Skin epidermis (tissue), 12 donors: ENCODE measurements at regions not wholly inside any gene's neighbourhood (a gene's known extent, or its start where the extent isn't known, plus 50 kb on each side); places are given as distances from the start of the nearest gene placed in this dataset.
A peak's percentile ranks its signal among the peaks of the same experiment; 100 is the strongest.

Source experiments
- H3K27ac ChIP-seq, 21 experiments: fragments of 200-600 bp; sonication (generic) in 11 of 21; one replicate each; pipeline ENCODE4 v1.5.0; 2020; ENCODE audit warnings: mild to moderate bottlenecking in 3 of 21, inconsistent platforms in 2 of 21, moderate library complexity in 2 of 21
- H3K4me3 ChIP-seq, 7 experiments: fragments of 200-600 bp; sonication (generic) in 2 of 7; one replicate each; pipeline ENCODE4 v1.5.0; 2020; ENCODE audit warnings: inconsistent platforms in 2 of 7, mild to moderate bottlenecking in 2 of 7, moderate library complexity in 1 of 7

DNA sequence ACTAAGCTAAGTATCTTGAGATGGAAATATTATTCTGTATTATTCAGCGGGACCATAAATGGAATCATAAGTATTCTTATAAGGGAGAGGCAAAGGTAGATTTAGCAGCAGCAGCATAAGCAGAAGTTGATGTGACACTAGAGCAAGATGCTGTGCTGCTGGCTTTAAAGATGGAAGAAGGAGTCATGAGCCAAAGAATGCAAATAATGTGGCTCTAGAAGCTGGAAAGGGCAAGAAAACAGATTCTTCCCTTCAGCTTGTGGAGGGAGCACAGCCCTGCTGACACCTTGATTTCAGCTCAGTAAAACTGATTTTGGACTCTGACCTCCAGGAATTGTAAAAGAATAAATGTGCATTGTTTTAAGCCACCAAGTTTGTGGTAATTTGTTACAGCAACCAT lies 144.2 kb upstream of the ANKRD28 start:
- Histone ChIP-seq H3K4me3 (no peak overlapping the region), H3K27ac (no peak overlapping the region)

DNA sequence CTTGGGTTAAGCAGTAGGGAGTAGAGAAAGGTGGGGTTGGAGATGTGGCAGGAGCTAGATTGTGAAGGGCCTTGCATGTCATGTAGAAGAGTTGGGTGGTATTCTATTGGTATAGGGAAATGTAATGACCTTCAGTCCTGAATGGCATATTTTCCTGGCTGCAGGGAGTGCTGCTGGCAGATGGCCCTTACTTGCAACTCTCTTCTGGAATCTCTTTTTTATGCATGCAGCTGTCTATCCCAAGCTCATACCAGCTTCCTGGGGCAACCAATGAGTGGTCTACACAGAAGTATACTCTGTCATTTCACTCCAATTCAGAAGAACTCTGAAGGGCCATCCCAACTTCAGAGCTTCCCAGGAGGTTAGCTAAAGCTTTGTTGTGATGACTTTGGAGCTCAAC lies 144.7 kb upstream of the ANKRD28 start:
- no peak overlapping the region for H3K27ac ChIP-seq
- H3K4me3 ChIP-seq = no peak overlapping the region

DNA sequence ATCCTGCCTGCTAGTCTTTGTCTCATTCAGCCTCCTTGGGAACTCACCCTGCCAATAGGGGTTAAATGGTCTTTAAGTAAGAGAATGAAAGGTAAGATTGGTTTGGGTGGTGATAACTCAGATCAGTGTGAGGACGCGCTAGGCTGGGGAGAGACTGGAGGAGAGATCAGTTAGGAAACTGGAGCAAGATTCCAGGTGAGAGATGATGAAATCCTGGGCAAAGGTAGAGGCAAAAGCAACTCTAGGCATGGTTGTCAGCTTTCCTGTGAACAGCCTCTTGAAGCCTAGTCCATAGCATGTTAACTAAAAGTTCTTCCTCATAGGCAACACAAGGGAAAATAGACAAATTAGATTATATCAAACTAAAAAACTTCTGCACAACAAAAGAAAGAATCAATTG lies 145.2 kb upstream of the ANKRD28 start:
- no peak overlapping the region for H3K4me3 ChIP-seq

DNA sequence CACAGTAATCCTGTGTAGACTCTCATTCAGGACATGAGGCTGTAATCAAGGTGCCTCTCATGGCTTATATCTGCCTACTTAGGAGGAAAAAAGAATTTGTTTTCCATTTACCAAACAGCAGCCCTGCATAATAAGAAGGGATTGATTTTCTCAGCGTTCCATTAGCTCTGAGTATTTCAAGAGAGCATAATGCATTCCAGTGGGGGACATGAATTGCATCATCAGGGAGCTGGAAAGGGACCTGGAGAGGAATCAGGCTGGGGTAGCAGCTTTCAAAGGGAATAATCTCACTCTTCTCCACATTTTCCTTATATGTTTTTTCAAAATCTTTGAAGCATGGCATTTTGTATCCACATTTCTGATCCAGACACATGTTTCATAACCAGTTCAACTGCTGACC lies 150.6 kb upstream of the ANKRD28 start:
- no peak overlapping the region for H3K4me3 ChIP-seq
- H3K27ac ChIP-seq = no peak overlapping the region

More for the DNA sequence above, 145.2 kb upstream of the ANKRD28 start:
- H3K27ac ChIP-seq = no peak overlapping the region

DNA sequence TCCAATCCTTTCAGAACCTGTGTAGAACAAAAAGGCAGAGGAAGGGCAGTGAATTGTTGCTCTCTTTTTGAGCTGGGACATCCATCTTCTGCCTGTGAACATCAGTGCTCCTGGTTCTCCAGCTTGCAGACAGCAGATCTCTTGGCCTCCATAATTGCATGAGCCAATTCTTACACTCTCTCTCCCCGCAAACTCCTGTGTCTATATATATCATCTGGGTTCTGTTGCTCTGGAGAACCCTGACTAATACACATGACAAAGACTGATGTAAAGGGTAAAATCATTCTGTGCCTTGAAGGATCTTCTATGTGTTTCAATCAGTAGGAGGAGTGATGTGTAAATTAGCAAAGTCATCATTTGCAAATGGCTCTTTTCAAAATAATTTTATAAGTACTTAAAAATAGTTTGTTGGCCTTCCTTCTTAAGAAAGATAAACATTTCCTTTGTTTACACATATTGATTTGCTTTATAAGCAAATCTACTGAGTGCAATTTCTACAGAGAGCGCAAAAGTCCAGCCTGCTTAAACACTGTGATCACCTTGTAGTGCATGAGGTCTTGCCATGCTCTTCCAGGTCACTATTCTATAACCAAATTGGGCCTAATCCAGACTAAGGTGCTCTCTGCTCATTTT lies 154.9 kb upstream of the ANKRD28 start:
- H3K27ac ChIP-seq = no peak overlapping the region
- no peak overlapping the region for H3K4me3 ChIP-seq

DNA sequence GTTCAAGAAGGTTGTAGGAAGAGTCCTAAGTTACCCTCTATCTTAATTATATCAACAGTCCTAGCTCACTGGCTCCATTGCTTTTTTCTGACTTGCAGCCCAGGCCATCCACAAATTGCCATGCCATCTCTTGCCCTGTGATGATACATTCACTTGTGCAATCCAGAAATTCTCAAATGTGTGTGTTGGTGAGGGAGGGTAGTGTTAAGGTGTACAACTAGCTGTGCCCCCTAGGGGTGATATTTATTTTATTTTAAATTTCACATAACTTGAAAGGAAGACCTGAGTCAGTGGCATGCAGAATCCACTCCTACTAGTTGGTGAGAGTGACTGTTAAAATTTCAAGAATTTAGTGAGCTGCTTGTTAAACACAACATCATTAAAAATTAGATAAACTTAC lies 156.1 kb upstream of the ANKRD28 start:
- Histone ChIP-seq H3K27ac (no peak overlapping the region), H3K4me3 (no peak overlapping the region)

DNA sequence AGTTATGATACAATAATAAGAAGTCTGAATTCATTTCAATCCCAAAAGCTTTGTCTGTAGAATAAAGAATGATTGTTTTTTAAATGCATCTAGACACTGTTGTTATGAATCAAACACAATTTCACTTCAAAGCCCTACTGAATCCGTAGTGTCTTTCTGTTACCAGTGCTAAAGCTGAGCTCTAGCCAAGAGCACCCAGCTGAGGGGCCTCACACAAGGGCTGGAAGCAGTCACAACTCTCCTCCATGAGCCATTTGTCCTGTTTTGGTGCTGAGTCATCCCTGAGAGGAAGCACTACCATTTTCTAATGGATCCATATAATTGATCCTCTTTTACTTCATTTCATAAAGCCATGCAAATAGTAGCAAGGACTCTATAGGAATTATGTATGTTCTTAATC lies 158.2 kb upstream of the ANKRD28 start:
- Histone ChIP-seq H3K4me3 (no peak overlapping the region), H3K27ac (no peak overlapping the region)

DNA sequence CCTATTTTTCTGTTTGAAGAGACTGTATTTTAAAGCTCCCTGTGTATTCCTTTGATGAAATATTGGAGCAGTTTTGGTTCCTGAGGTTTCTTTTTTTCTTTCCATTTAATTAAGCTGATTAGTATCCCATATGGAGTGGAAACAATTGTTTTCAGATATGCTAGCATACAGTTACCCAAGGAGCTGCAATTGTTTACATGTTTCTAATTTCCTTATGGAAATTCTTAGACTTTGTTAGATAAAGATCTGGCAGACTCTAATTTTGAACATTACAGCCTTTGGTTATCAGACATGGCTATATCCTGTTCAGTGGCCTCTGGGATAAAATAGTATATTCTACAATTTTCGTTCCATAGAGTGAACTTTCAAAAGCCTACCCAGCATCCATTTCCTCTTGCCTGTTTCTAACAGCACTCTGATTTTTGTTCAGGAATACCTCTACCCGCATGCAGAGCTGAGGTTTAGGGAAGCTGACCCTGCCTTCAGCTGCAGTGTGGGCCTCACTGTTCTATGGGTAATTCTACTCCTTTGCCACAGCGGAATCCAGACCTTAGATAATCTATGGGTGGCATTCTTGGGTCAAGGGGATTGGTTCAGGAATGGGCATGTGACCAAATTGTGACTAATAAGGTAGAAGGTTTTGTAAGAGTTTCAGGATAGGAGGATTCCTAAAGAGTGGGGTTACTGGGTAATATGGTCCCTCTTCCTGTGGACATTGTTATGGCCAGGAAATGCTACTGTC lies 161.1 kb upstream of the ANKRD28 start:
- no peak overlapping the region for H3K27ac ChIP-seq
- no peak overlapping the region for H3K4me3 ChIP-seq

DNA sequence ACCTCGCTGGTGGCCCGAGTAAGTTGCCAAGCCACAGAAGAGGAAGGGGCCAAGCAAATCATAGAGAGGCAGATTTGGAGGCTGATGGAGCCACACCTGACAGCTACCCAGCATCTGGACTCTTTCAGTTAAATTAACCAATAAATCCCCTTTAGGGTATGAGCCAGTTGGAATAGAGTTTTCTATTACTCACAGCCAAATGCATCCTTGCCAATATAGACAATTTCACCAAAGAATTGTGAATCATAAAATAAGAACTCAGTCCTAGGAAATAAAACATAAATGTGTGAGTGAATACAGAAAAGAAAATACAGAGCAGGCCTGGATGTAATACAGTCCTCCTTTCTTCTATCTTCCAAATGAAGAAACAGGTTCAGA lies 161.6 kb upstream of the ANKRD28 start:
- Histone ChIP-seq H3K4me3 (no peak overlapping the region), H3K27ac (no peak overlapping the region)

DNA sequence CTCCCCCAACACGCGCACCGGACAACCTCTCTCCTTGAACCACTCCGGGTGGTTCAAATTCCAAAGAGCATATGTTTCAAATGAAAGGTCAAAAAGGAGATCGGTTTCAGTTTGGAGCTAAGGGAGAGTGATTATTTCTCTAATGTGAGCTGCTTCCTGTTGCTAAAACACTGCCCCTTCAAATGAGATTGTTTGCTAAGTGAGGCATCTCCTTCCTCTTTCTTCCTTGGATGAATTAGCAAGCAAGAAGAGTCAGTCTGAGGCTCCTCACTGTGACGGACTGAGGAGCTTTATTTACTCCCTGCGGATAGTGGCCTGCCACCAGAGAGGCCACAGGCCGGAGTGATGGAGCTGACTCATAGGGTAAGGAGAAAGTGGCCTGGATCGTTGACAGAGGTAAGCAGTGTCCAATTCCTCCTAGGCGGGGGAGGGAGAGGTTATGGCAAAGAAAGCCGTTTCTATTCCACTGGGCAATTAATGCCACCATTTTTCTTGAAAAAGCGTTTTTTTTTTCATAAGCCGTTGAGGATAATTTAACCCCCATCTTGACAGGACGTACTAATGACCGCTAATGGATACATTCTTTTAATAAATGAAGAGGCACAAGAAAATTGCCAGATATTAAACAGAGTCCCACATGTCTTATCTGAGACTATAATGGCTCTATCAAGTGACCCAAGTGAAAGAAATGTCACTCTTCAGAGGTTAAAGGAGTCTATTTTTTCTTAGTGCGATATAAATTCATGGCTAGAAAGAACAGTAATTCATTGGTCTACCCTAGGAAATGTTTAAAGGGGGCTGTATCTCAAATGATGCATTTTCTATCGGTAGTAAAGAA lies 167.0 kb upstream of the ANKRD28 start:
- H3K27ac ChIP-seq = peak overlapping the region in 7 of 21 experiments; percentile 1 to 43 (median 15)
- H3K4me3 ChIP-seq = no peak overlapping the region

DNA sequence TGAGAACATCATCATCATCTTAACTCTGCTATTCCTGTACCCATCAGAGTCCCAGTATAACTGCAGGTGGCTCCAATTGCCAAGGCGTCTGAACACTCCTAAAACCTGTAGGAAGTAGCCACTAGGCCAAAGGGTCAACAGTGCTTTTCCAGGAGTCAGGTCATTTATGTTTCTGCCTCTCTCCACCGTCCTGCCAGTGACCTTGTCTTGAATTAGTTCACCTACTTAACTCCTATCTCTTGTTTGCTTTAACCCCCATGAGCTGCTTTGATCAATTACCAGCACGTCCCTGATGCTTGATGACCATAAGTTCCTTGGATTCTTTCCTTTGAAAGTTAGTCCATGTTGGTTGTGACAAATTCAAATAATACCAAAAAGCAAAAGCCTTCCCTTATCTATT lies 169.8 kb upstream of the ANKRD28 start:
- H3K27ac ChIP-seq = no peak overlapping the region

DNA sequence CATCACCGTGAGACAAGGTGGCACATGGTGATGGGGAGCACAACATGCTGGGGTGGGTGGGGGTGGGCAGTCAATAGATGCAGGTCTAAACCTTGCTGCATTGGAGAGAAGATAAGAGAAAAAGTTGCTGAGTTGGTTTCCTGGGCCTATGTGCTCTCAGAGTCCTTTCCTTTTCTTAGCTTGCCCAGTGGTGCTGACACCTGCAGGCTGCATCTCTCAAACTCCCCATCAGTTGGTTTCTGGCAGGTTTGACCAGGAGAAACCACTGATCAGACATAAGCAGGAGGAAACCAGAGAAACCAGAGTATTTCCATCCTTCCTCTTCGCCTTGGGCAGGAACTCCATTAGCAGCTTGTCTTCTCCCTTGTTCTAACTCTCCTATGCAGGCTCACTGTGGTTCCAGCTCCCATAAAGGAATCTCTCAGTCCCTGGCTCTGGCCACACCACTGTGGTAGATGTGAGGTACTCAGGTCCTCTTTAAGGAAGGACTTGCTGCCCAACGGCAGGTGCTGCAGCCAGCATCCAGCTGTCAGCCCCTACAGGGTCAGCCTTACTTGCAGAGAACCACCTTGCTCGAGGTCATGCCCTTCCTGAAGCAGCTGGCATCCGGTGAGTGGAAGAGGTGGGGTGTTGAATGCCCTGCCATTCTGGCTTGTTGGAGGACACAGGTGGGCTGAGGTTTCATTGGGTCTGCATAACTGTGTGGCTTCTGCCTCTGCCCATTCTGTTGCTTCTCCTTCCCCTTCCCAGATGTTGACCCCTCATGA lies 172.3 kb upstream of the ANKRD28 start:
- H3K27ac ChIP-seq = no peak overlapping the region

More for the DNA sequence above, 169.8 kb upstream of the ANKRD28 start:
- no peak overlapping the region for H3K4me3 ChIP-seq

DNA sequence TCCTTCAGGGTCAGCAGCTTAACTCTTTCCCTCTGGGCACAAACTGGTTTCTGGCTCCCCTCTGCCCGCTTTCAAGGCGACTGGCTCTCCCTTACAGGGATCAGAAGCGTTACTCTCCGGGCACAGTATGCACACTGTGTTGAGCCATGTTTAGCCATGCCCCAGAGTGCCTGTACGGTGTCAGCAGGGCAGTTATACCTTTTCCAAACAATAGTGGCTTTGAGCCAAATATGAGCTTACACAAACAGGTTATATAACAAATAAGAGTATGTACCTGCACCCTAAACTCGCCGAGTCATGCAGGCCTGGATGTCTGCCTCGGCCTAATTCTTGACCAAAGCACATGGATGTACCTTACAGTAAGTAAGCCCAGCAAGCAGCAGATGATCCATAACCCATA lies 175.6 kb upstream of the ANKRD28 start:
- H3K27ac ChIP-seq = no peak overlapping the region
- H3K4me3 ChIP-seq = no peak overlapping the region

More for the DNA sequence above, 172.3 kb upstream of the ANKRD28 start:
- H3K4me3 ChIP-seq = no peak overlapping the region

DNA sequence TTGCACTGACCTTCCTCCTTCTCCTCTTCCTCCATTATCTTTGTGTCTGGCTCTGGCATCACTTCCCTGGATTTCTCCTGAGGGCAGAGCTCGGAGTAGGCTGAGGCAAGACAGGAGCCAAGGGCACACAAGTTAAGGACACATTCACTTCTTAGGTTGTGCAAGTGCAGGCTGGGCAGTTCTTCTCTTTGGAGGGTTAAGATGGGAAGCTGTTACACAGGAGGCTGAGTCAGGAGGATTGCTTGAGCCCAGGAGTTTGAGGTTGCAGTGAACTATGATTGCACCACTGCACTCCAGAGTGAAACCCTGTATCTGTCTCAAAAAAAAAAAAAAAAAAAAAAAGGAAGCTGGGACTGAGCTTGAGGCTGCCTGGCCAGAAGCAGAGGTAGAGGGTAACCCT lies 176.2 kb upstream of the ANKRD28 start:
- Histone ChIP-seq H3K4me3 (no peak overlapping the region), H3K27ac (no peak overlapping the region)

DNA sequence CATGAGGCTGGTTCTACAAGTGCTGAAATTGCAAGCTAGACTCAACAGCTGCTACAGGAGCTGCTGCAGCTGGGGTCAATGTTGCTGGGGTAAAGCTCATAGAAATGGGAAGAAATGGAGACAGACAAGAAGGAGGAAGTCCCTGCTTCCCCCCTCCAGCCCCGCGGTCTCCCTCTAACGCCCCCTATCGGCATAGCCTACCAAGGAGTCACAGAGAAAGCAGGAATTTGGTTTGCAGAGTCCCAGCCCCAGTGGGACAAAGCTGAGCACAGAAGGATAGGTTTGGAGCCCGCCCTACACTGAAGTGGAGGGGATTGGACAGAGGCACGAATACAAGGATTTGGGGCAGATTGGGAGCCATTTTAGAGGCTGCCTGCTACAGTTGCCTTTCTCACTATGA lies 176.9 kb upstream of the ANKRD28 start:
- H3K27ac ChIP-seq = no peak overlapping the region
- no peak overlapping the region for H3K4me3 ChIP-seq

DNA sequence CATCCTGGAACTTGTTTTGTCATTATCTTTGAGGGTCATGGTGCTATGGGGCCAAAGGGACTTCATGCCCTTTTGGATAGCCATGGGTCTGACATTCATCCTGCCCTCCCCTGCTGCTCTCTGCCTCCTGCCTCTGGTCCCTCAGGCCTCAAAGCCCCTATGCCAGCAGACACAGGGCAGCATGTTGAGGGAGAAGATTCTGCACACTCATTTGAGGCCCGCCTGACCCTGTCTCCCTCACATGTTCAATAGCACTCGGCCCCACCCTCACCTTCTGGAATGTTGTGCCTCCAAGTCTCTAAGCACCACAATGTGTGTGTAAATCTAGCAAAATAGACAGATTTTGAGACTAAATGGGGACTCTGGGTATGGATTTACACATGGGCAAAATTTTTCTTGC lies 178.7 kb upstream of the ANKRD28 start:
- Histone ChIP-seq H3K4me3 (no peak overlapping the region), H3K27ac (no peak overlapping the region)

DNA sequence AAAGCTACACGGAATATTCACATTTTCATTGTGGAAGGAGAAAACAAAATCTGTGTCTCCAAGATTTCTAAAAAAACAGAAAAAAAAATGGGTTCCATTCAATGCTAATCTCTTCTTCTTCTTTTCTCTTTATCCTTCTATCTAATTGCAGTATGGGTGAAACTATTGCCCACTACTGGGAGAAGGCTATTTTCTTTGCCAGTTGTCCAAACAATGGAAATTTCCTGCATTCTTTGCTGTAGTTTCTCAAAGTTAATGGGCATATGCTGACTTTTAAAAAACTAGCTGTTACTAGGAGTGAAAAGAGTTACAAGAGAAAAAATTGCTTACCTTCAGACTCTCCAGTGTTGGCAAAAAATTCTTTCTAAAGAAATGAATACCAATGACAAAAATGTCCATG lies 179.3 kb upstream of the ANKRD28 start:
- no peak overlapping the region for H3K27ac ChIP-seq
- no peak overlapping the region for H3K4me3 ChIP-seq

DNA sequence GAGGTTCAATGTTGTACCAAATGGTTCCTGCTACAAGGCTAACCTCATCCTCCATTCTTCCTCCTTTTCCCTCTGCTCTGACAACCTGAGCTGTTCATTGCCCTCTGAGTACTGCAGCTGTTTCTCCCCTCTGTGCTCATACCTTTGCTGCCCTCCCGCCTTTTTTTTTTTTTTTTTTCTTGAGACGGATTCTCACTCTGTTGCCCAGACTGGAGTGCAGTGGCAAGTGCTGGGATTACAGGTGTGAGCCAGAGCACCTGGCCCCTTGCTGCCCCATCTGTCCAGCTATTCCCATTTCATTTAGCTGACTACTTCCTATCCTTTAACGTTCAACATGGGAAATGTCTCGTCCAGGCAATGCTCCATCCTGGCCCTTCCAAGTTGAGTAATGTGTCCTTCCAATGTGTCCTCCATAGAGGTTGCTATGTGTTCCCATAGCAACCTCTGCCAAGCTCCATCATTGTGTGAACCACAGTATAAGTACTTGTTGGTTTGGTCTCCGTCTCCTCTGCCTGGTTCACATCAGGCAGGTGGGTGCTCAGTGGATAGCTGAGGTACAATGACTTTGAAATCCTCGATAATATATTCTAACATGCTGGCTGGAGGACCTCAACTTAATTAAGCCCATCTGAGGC lies 179.9 kb upstream of the ANKRD28 start:
- H3K4me3 ChIP-seq = no peak overlapping the region
- H3K27ac ChIP-seq = no peak overlapping the region

DNA sequence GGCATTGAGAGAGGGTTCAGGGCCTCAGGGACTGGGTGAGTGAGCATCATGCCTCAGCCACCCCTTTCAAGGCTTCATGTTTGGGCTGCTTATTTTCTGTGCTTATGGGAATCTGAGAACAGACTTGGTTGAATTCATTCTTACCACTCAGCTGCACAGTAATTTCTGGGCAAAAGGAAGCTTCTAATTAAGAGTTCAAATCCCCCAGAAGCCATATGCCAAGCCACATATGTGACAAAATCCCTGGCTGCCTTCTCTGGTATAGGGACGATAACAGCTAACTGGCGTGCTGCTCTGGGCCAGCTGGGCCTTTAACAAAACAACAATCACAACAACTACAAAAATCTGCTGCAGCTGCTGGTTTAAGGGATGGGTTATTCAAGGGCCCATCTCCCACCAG lies 181.0 kb upstream of the ANKRD28 start:
- Histone ChIP-seq H3K4me3 (no peak overlapping the region), H3K27ac (no peak overlapping the region)

DNA sequence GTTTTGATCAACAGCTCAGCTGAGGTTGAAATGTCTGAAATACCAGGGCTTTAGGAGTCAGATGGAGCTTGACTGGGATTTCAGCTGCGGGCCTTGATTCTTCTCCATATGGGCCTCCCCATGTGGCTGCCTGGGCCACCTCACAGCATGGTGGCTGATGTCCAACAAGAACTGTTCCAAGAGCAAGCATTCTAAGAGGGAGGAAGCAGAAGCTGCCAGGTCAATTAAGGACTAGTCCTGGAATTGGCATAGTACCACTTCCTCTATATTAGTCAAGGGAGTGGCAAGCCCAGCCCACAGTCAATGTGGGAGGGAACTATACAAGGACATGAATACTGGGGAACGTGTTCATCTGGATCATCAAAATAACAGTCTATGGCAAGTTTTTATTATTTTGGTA lies 181.7 kb upstream of the ANKRD28 start:
- no peak overlapping the region for H3K4me3 ChIP-seq
- no peak overlapping the region for H3K27ac ChIP-seq
